Psoas muscle (tissue), 7 donors: ENCODE measurements at regions not wholly inside any gene's neighbourhood (a gene's known extent, or its start where the extent isn't known, plus 50 kb on each side); places are given as distances from the start of the nearest gene placed in this dataset.

Experiments used
- ATAC-seq, 4 donors: fragments of 200-7000 bp; cut with Tn5 transposase; one replicate each; pipeline ENCODE4 v1.9.1; 2020; ENCODE audit warnings: moderate library complexity in 3 of 4, mild to moderate bottlenecking in 2 of 4
- DNase-seq, 2 donors: peaks; one replicate each; pipeline ENCODE4 v3.0.0-alpha.2; 2020
- H3K27ac ChIP-seq: fragments of 200-600 bp; one replicate; pipeline ENCODE4 v1.8.0; 2022
- H3K27me3 ChIP-seq, 3 donors: fragments of 200-600 bp in 1 of 3; one replicate each; pipeline versions ENCODE4 v1.6.1 to v1.8.0; 2013 to 2022; ENCODE audit warnings: low read length in 2 of 3, mild to moderate bottlenecking in 2 of 3, moderate library complexity in 1 of 3; ENCODE audit not compliant: insufficient read depth in 3 of 3
- H3K36me3 ChIP-seq, 2 donors: fragments of 200-600 bp in 1 of 2; one replicate each; pipeline versions ENCODE4 v1.6.1 to v1.8.0; 2013 to 2022; ENCODE audit warnings: low read depth in 1 of 2, mild to moderate bottlenecking in 1 of 2, moderate library complexity in 1 of 2; ENCODE audit not compliant: insufficient read depth in 1 of 2
- H3K4me1 ChIP-seq: fragments of 200-600 bp; one replicate; pipeline ENCODE4 v1.8.0; 2022
- H3K4me3 ChIP-seq: fragments of 200-600 bp; one replicate; pipeline ENCODE4 v1.8.0; 2022; ENCODE audit warnings: mild to moderate bottlenecking
- H3K9me3 ChIP-seq: fragments of 200-600 bp; one replicate; pipeline ENCODE4 v1.8.0; 2022
- CTCF ChIP-seq: fragments of 200-600 bp; IDR thresholded peaks from one replicate; pipeline ENCODE4 v1.8.0; 2022; ENCODE audit warnings: antibody characterized with exemption
- WGBS, 3 donors: extraction: QIAGEN DNeasy Blood & Tissue Kit; methylation state at CpG; one replicate each; pipeline versions ENCODE4 v1.1.6 to v1.1.7; 2013; 5-methylcytosine and 5-hydroxymethylcytosine counted together
- intact Hi-C, 2 donors: fragments of 100-400 bp; cut with DNase I; formaldehyde crosslinking; loops; one replicate each; pipeline versions ENCODE4 v1.11.0 to v1.14.2; 2022
- donor health status: healthy with polysubstance abuse.
- donor health status: DM: no; HTN: no; CAD: no; lungs with moderate emphysema.
- donor health status: Bipolar disorder and iron deficiency.
- donor health status: healthy.
- donor health status: DM: yes; HTN: yes; CAD: no.
- donor health status: DM: no; HTN: no; CAD: no.
- donor health status: DM: yes; HTN: yes; CAD: no.

DNA sequence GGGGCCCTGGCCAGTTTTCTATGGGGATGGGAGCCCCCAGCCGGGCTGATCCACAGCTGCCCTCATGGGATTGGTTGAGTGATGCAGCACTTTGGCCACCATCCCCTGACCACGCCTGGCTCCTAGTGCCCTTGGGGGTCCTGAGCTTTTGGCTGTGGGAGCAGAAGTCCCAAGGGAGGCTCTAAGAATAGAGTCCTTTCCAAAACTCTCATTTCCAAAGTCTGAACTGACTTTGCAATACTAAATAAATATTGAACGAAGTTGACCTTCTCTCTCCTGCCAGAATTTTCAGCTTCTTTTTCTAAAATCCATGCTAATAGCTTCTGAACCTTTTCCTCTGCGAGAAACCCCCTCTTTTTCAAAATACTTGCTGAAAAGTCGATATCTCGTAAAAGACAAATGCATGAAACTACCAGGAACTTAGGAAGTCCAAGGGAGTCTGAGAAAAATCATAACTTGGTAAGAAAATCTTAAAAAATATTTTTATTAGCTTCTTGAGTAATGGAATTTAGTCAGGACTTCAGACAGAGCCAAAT, 62.7 kb upstream of the IGFBP3 start:
- ATAC-seq (no peak), DNase-seq (no peak)
- no peak for TF ChIP-seq CTCF
- Histone ChIP-seq H3K36me3 (no peaks in the 10 kb centered on the region), H3K27me3 (no peaks in the 10 kb centered on the region), H3K9me3 (no peaks in the 10 kb centered on the region), H3K4me1 (no peaks in the 10 kb centered on the region), H3K27ac (no peak overlapping the region), H3K4me3 (no peak overlapping the region)
- intact Hi-C loops = no loop called here
- WGBS, 3 donors = 52 to 69% (median 56%) methylated on average over 6 of the region's 6 CpGs

DNA sequence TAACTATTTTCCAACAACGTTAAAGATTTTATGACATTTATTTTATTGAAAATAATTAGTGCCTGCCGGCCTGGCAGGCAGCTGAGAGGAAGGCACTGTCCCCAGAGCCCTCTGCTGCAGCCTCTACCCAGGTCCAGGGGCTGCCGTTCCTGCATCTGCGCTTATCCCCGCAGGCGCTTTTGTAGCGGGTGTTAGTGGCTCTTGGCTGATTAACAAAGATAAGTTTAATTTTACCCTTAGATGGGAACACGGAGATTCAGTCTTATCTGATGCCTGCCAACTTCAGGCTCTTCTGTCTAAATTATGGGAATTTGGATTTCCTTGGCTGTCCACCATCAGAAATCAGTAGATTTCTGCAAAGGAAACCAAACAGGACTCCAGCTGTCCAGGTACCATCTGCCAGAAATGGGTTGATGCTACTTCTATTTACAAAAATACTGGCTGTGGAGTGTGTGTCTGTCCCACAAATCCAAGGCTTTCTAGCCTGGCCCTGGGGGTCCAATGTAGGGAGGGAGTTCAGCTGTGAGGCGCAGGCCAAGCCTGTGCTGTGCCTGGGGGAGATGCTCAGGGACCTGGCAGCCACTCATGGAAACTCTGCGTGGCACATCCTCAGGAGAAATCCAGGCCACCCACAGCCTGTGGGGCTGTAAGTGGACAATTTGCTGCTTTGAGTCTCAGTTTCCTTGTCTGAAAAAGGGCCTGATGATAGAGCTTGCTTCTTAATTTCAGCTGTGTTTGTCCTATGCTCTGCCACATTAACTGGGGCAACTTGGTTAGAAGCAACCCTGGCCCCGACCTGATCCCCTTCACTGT, 62.0 kb upstream of the IGFBP3 start:
- Histone ChIP-seq H3K36me3 (no peaks in the 10 kb centered on the region), H3K27ac (no peak overlapping the region), H3K4me1 (peaks cover under 1% of the 10 kb centered on the region), H3K4me3 (no peak overlapping the region), H3K27me3 (no peaks in the 10 kb centered on the region), H3K9me3 (no peaks in the 10 kb centered on the region)
- intact Hi-C loops = no loop called here
- DNase-seq = no peak
- 54 to 72% (median 55%) methylated on average over 11 of the region's 11 CpGs for WGBS, 3 donors
- ATAC-seq = no peak
- TF ChIP-seq CTCF = no peak

DNA sequence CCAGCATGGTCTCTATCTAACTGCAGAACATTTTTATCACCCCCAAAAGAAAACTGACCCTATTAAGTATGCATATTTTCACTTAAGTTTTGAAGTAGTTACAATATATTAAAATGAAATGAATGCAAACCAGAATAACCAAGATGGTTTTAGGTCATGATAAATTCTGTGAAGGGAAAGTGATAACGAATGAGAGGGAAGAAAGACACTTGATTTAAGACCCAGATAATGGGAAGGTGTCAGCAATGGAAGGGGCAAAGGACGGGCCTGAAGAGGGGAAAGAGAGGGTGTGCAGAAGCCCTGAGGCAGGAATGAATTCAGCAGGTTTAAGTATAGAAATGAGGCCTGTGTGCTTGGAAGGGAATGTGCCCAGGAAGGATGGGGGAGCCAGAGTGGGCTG, 61.1 kb upstream of the IGFBP3 start:
- ATAC-seq (no peak), DNase-seq (no peak)
- 86 to 92% (median 90%) methylated on average over 2 of the region's 2 CpGs for WGBS, 3 donors
- H3K4me3 ChIP-seq = no peak overlapping the region
- intact Hi-C loops = no loop called here
- no peaks in the 10 kb centered on the region for H3K36me3 ChIP-seq
- H3K9me3 ChIP-seq = no peaks in the 10 kb centered on the region
- TF ChIP-seq CTCF = no peak
- H3K4me1 ChIP-seq = peaks cover 3% of the 10 kb centered on the region
- H3K27me3 ChIP-seq = no peaks in the 10 kb centered on the region
- H3K27ac ChIP-seq = no peak overlapping the region

DNA sequence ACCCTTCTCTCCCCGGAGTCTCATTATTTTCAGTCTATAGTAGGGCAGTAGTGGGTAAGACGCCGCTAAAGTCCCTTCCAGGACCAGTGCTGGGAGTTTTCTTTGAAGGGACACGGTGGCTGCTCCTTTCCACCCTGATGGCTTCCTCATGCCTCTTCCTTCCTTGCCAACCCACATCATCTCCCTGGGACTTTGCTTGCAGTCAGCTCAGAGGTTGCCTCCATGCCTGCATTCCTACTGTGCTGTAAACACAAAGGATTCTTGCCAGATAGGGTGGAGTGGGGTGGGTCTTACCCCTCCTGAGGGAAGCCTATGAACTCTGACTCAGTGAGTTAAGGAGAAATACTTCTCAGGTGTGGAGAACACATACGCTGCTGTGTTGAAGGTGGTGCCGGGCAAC, 59.9 kb upstream of the IGFBP3 start:
- Histone ChIP-seq H3K36me3 (no peaks in the 10 kb centered on the region), H3K4me3 (no peak overlapping the region), H3K27me3 (no peaks in the 10 kb centered on the region), H3K4me1 (peaks cover 3% of the 10 kb centered on the region), H3K9me3 (no peaks in the 10 kb centered on the region), H3K27ac (no peak overlapping the region)
- no peak for ATAC-seq
- no peak for TF ChIP-seq CTCF
- 80 to 94% (median 89%) methylated on average over 6 of the region's 6 CpGs for WGBS, 3 donors
- no peak for DNase-seq
- intact Hi-C loops = no loop called here
